Activated naive CD4-positive, alpha-beta T cell treated with anti-CD3 and anti-CD28 coated beads, Interleukin-2, amount 50 U/mL, for 24 hours (primary cell): ENCODE measurements at regions not wholly inside any gene's neighbourhood (a gene's known extent, or its start where the extent isn't known, plus 50 kb on each side); places are given as distances from the start of the nearest gene placed in this dataset.
"Not testable (repeated sequence)": the region's sequence is repeated elsewhere in the genome, so short reads cannot be mapped to it uniquely, and the experiment has no call there.

ENCODE experiments used
- H3K27ac Mint-ChIP-seq: one replicate; pipeline ENCODE4 v1.8.0; 2021; ENCODE audit warnings: mild to moderate bottlenecking, mixed read lengths
- H3K27me3 Mint-ChIP-seq: one replicate; pipeline ENCODE4 v1.8.0; 2021; ENCODE audit warnings: mixed read lengths
- H3K36me3 Mint-ChIP-seq: one replicate; pipeline ENCODE4 v1.8.0; 2021; ENCODE audit warnings: mixed read lengths
- H3K4me1 Mint-ChIP-seq: one replicate; pipeline ENCODE4 v1.8.0; 2021; ENCODE audit warnings: mixed read lengths
- H3K4me3 Mint-ChIP-seq: one replicate; pipeline ENCODE4 v1.8.0; 2021; ENCODE audit warnings: mild to moderate bottlenecking, mixed read lengths
- H3K9me3 Mint-ChIP-seq: one replicate; pipeline ENCODE4 v1.8.0; 2021; ENCODE audit warnings: mixed read lengths

DNA sequence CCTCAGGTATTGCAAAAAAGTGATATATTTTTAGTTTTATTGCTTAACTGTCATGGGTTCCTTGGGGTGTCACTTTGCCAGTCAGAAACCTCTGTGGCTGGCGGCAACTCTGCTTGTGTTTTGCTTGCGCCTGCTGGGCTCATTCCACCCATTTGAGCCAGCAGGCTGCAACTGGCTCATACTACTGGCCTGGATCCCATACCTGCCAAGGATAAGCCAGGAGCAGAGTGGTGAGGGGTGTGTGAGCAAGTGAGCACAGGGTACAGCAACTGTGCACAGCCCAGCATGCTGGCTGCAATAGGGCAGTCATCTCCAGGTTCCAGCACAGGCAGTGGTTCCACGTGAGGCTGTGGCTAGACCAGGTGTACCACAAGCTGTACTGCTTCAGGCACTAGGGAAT is 687.5 kb downstream of the NYAP2 start:
- H3K27ac Mint-ChIP-seq, result no peak overlapping the region
- H3K4me1 Mint-ChIP-seq, result no peaks in the 10 kb centered on the region
- H3K9me3 Mint-ChIP-seq, result no peaks in the 10 kb centered on the region
- H3K4me3 Mint-ChIP-seq, result no peak overlapping the region
- H3K36me3 Mint-ChIP-seq, result no peaks in the 10 kb centered on the region
- H3K27me3 Mint-ChIP-seq, result peaks cover 7% of the 10 kb centered on the region

DNA sequence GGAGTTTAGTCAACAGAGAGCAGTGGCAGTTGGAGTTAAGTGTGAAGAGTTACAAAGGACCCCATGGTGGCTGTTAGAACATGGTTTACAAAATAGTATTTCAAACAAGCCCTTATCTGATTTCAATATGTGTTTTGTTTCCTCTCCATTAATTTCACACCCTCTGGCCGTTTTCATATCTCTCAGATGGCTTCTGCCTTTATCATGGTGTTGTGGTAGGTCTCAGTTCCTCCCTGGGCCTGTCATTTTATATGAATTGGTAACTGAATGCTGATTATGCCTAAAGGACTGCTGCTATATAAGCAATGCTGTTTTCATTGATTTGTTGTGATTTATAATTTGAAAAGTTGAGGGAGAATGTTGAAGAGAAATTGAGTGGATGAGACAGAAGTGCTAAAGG is 686.7 kb downstream of the NYAP2 start:
- peaks cover 7% of the 10 kb centered on the region for H3K27me3 Mint-ChIP-seq
- H3K4me1 Mint-ChIP-seq, result no peaks in the 10 kb centered on the region
- H3K9me3 Mint-ChIP-seq, result no peaks in the 10 kb centered on the region
- no peak overlapping the region for H3K4me3 Mint-ChIP-seq
- no peaks in the 10 kb centered on the region for H3K36me3 Mint-ChIP-seq
- no peak overlapping the region for H3K27ac Mint-ChIP-seq

- H3K36me3 Mint-ChIP-seq, result not testable (repeated sequence)
Measured at GRCh38 chr2:226085425-226085824, 685.9 kb downstream of the NYAP2 start.

DNA sequence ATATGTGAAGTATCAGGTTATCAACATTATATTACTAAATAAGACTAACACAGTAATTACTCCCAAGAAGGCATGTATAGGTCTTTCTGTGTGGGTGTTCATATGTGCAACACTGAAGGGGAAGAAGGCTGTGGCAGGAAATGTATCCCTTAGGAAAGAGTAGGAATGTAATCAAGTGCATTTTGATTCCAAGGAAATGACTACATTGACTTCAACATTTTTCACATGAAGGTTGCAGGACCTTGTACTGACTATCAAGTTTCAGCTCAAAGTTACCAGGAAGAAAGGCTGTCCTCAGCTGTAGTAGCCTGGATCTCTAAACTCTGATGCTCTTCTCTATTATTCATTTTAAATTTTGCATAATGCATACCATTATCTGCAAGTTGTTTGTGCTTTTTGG is 680.8 kb downstream of the NYAP2 start:
- H3K9me3 Mint-ChIP-seq, result no peaks in the 10 kb centered on the region
- H3K4me1 Mint-ChIP-seq, result no peaks in the 10 kb centered on the region
- no peak overlapping the region for H3K27ac Mint-ChIP-seq
- no peak overlapping the region for H3K4me3 Mint-ChIP-seq
- peaks cover 1% of the 10 kb centered on the region for H3K27me3 Mint-ChIP-seq
- H3K36me3 Mint-ChIP-seq, result no peaks in the 10 kb centered on the region

More at GRCh38 chr2:226085425-226085824, 685.9 kb downstream of the NYAP2 start:
- not testable (repeated sequence) for H3K27ac Mint-ChIP-seq, H3K4me1 Mint-ChIP-seq, H3K9me3 Mint-ChIP-seq, H3K27me3 Mint-ChIP-seq, H3K4me3 Mint-ChIP-seq

- Mint-ChIP-seq H3K27me3 (peaks cover 1% of the 10 kb centered on the region), H3K9me3 (no peaks in the 10 kb centered on the region), H3K36me3 (no peaks in the 10 kb centered on the region), H3K27ac (no peak overlapping the region), H3K4me3 (no peak overlapping the region), H3K4me1 (no peaks in the 10 kb centered on the region)
Measured at GRCh38 chr2:226079671-226080181, 680.2 kb downstream of the NYAP2 start.

GRCh38 chr2:226079196-226079595 is 679.7 kb downstream of the NYAP2 start:
- Mint-ChIP-seq H3K4me3 (no peak overlapping the region), H3K27ac (no peak overlapping the region), H3K27me3 (peaks cover 1% of the 10 kb centered on the region), H3K9me3 (no peaks in the 10 kb centered on the region), H3K4me1 (no peaks in the 10 kb centered on the region), H3K36me3 (no peaks in the 10 kb centered on the region)

GRCh38 chr2:226078666-226079065 is 679.2 kb downstream of the NYAP2 start:
- Mint-ChIP-seq H3K9me3 (no peaks in the 10 kb centered on the region), H3K27ac (no peak overlapping the region), H3K27me3 (peaks cover 1% of the 10 kb centered on the region), H3K4me3 (no peak overlapping the region), H3K4me1 (no peaks in the 10 kb centered on the region), H3K36me3 (no peaks in the 10 kb centered on the region)

DNA sequence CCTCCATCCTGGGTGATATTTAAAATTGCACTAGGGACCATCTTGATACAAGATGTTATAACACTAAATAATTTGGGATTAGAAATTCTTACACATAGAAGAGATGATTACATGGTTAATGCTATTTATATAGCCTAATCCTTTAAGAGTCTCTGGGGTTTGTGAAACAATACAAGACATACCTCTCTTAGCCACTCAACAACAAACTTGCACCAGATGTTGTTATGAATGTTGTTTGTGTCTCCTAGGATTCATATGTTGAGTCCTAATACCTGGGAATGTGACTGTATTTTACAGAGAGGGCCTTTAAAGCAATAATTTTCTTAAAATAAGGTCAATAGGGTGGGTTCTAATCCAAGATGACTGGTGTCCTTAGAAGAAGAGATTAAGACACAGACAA is 678.3 kb downstream of the NYAP2 start:
- H3K4me1 Mint-ChIP-seq, result no peaks in the 10 kb centered on the region
- no peak overlapping the region for H3K27ac Mint-ChIP-seq
- no peak overlapping the region for H3K4me3 Mint-ChIP-seq
- H3K27me3 Mint-ChIP-seq, result peaks cover 1% of the 10 kb centered on the region
- no peaks in the 10 kb centered on the region for H3K36me3 Mint-ChIP-seq
- no peaks in the 10 kb centered on the region for H3K9me3 Mint-ChIP-seq

DNA sequence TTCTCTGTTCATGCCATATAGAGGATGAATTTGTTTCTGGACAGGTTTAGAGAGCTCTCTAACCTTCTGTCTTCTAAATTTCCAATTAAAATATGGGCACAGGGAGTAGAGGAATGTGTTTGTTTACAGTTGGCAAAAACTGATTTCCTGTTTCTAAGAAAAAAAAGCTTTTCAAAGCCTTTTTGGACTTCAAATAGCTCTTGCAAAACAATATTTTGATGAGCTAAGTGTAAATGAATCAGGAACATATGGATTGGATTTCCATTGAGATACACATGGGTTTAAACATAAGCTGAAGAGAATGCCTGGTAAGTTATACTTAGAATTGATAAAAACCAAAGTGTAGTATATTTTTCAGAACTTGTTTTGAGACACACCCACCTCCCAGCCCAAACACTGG is 677.5 kb downstream of the NYAP2 start:
- Mint-ChIP-seq H3K27ac (no peak overlapping the region), H3K9me3 (no peaks in the 10 kb centered on the region), H3K4me3 (no peak overlapping the region), H3K27me3 (peaks cover under 1% of the 10 kb centered on the region), H3K4me1 (no peaks in the 10 kb centered on the region), H3K36me3 (no peaks in the 10 kb centered on the region)

DNA sequence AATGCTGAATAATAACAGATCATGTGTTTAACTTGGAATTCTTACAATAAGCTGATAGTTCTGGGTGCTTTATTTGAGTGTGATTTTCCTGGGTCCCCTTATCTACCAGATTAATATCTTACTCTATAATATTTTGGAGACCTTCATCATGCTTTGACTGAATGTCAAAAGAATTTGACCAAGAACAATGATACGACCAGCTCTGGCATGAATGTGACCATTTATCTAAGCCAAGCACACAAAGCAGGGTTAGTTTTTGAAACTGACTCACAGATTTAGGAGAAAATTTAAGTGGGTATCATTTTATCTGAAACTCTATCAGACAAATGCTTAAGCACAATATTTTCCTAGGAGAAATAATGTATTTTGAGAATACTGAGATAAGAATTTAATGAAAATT is 677.0 kb downstream of the NYAP2 start:
- no peaks in the 10 kb centered on the region for H3K9me3 Mint-ChIP-seq
- no peak overlapping the region for H3K4me3 Mint-ChIP-seq
- H3K36me3 Mint-ChIP-seq, result no peaks in the 10 kb centered on the region
- H3K27ac Mint-ChIP-seq, result no peak overlapping the region
- H3K27me3 Mint-ChIP-seq, result no peaks in the 10 kb centered on the region
- no peaks in the 10 kb centered on the region for H3K4me1 Mint-ChIP-seq

GRCh38 chr2:226074391-226074790 is 674.9 kb downstream of the NYAP2 start:
- Mint-ChIP-seq H3K4me3 (no peak overlapping the region), H3K4me1 (no peaks in the 10 kb centered on the region), H3K27ac (no peak overlapping the region), H3K9me3 (no peaks in the 10 kb centered on the region), H3K27me3 (peaks cover 2% of the 10 kb centered on the region), H3K36me3 (no peaks in the 10 kb centered on the region)

- Mint-ChIP-seq H3K36me3 (no peaks in the 10 kb centered on the region), H3K9me3 (no peaks in the 10 kb centered on the region), H3K27ac (no peak overlapping the region), H3K4me1 (no peaks in the 10 kb centered on the region), H3K27me3 (peaks cover 2% of the 10 kb centered on the region), H3K4me3 (no peak overlapping the region)
Measured at GRCh38 chr2:226073496-226074160, 674.1 kb downstream of the NYAP2 start.

- Mint-ChIP-seq H3K9me3 (no peaks in the 10 kb centered on the region), H3K27ac (no peak overlapping the region), H3K4me1 (no peaks in the 10 kb centered on the region), H3K27me3 (peaks cover 5% of the 10 kb centered on the region), H3K36me3 (no peaks in the 10 kb centered on the region), H3K4me3 (no peak overlapping the region)
Measured at GRCh38 chr2:226066873-226067272, 667.4 kb downstream of the NYAP2 start.

DNA sequence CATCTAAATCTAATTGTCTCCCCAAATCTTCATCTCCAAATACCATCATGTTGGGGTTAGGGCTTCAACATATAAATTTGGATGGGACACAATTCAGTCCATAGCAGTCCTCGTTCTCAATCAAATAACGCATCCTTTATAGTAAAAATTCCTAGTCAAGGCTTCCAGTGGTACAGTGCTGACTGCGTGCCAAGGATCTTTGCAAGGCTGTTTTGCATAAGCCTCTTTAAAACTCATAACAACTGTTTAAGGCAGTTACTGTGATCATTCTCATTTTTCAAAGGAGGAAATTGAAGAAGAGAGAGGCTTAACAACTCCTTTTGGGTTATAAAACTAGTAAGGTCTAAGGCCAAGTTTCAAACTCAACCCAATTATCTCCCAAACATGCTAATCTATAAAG is 666.9 kb downstream of the NYAP2 start:
- H3K4me1 Mint-ChIP-seq, result no peaks in the 10 kb centered on the region
- H3K4me3 Mint-ChIP-seq, result no peak overlapping the region
- no peaks in the 10 kb centered on the region for H3K9me3 Mint-ChIP-seq
- H3K36me3 Mint-ChIP-seq, result no peaks in the 10 kb centered on the region
- H3K27ac Mint-ChIP-seq, result no peak overlapping the region
- peaks cover 5% of the 10 kb centered on the region for H3K27me3 Mint-ChIP-seq

DNA sequence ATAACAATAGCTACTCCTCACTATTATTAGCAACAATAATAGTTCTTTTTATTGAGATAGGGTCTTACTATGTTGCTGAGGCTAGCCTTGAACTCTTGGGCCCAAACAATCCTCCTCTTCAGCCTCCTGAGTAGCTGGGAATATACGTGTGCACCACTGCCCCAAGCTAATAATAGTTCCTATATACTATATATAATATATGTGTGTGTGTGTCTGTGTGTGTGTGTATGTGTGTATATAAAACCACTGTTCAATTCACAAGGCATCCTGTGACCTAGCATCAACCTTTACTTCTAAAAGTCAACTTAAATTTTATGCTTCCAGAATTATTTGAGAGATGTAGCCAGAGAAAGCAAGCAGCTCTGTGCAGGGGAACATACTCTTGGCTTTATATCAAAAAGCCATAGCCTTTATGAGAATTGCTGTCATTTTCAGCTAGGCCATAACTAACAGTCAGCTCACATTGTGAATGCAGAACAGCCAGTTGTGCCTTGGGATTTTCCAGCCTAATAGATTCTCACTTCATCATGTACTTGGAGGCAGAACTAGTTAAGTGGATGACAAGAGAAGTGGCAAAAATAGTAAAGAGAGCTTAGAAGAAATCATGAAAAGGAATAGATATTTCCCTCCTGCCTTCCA is 665.5 kb downstream of the NYAP2 start:
- H3K9me3 Mint-ChIP-seq, result no peaks in the 10 kb centered on the region

GRCh38 chr2:226063704-226064440 is 664.4 kb downstream of the NYAP2 start:
- no peak overlapping the region for H3K4me3 Mint-ChIP-seq
- H3K27me3 Mint-ChIP-seq, result peaks cover 3% of the 10 kb centered on the region
- no peaks in the 10 kb centered on the region for H3K9me3 Mint-ChIP-seq
- no peaks in the 10 kb centered on the region for H3K4me1 Mint-ChIP-seq
- no peaks in the 10 kb centered on the region for H3K36me3 Mint-ChIP-seq
- H3K27ac Mint-ChIP-seq, result no peak overlapping the region

More for the DNA sequence above, 665.5 kb downstream of the NYAP2 start:
- H3K4me3 Mint-ChIP-seq, result no peak overlapping the region
- no peaks in the 10 kb centered on the region for H3K4me1 Mint-ChIP-seq
- H3K27me3 Mint-ChIP-seq, result peaks cover 3% of the 10 kb centered on the region
- H3K36me3 Mint-ChIP-seq, result no peaks in the 10 kb centered on the region
- H3K27ac Mint-ChIP-seq, result no peak overlapping the region
